ENCODE measurements at regions not wholly inside any gene's neighbourhood (a gene's known extent, or its start where the extent isn't known, plus 50 kb on each side); places are given as distances from the start of the nearest gene placed in this dataset.

DNA sequence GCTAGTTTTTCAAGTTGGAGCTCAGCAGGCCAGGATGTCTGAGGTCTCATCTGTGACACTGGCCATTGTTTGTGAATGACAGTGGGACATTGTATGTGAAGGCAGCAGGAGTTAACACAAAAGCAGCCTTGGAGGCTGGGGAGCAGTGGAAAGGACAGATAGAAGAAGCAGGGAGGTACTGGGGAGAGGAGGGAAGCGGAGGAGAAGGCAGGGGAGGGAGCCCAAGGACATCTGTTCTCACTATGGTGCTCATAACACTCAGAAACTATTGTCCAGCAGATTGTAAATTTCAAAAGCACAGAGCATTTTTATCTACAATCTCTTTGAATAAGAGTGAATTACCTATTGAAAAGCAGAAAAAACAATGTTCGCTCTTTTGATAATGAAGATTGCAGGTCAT is 253.6 kb upstream of the DIPK2B start:
- TF ChIP-seq CTCF (IDR thresholded peaks at IDR 0.05) = no peak
- TF ChIP-seq POLR2A (IDR thresholded peaks at IDR 0.05) = no peak
